ENCODE measurements at regions not wholly inside any gene's neighbourhood (a gene's known extent, or its start where the extent isn't known, plus 50 kb on each side); places are given as distances from the start of the nearest gene placed in this dataset.

- TF ChIP-seq CTCF (IDR thresholded peaks at IDR 0.05) (no peak), POLR2A (IDR thresholded peaks at IDR 0.05; ENCODE audit: low read depth) (no peak), EP300 (IDR thresholded peaks at IDR 0.05) (no peak)
Measured at GRCh38 chr6:149154261-149154821, 163.2 kb upstream of the TAB2 start.

Measured in esophagus muscularis mucosa (tissue), 4 donors.